ENCODE measurements at regions not wholly inside any gene's neighbourhood (a gene's known extent, or its start where the extent isn't known, plus 50 kb on each side); places are given as distances from the start of the nearest gene placed in this dataset.

- POLR2A ChIA-PET (ENCODE audit: unreplicated experiment), result no interaction called here
- 100% methylated on average over 1 of the region's 10 CpGs; no CpG with 5 or more reads in 1 of the 2 experiments for WGBS, 2 experiments (ENCODE audit: extremely low coverage in 2 of 2, insufficient read length in 1 of 2)
- Histone ChIP-seq H4K20me1 (ENCODE audit: insufficient read depth, low read length) (no peaks in the 10 kb centered on the region), H3K9ac (ENCODE audit: low read depth, low read length) (no peak overlapping the region), H2BK5ac (ENCODE audit: low read depth, low read length, poor library complexity, severe bottlenecking) (no peak overlapping the region), H3K4me1 (ENCODE audit: control insufficient read depth, insufficient read depth, low read length) (no peaks in the 10 kb centered on the region), H3K27me3 (ENCODE audit: control insufficient read depth, insufficient read depth, low read length) (peaks cover 2% of the 10 kb centered on the region), H2AK5ac (ENCODE audit: low read depth, low read length) (no peak overlapping the region), H3K79me1 (ENCODE audit: low read depth in 1 of 2, low read length in 2 of 2) (no peaks in the 10 kb centered on the region), H2AK9ac (replicated peaks; ENCODE audit: low read depth, low read length, poor library complexity) (no peak overlapping the region), H4K8ac (ENCODE audit: low read depth in 2 of 2, low read length in 2 of 2) (no peak overlapping the region), H3K9me1 (ENCODE audit: insufficient read depth, low read length) (no peaks in the 10 kb centered on the region), H3K27ac (ENCODE audit: insufficient read depth, low read length) (no peak overlapping the region), H3K14ac (replicated peaks; ENCODE audit: low read depth, low read length) (no peak overlapping the region), H3K9me3 (ENCODE audit: control insufficient read depth, insufficient read depth, low read length) (no peaks in the 10 kb centered on the region), H2BK20ac (ENCODE audit: low read depth, low read length) (no peak overlapping the region), H3K4me2 (ENCODE audit: low read depth, low read length) (no peak overlapping the region), H2BK120ac (ENCODE audit: low read depth, low read length) (no peak overlapping the region), H3K56ac (ENCODE audit: extremely low read depth, insufficient read depth, low read length) (no peak overlapping the region), H3K4me3 (ENCODE audit: insufficient read depth, low read depth, low read length) (no peak overlapping the region), H3K4ac (ENCODE audit: low read depth, low read length) (no peak overlapping the region), H3K18ac (ENCODE audit: low read depth, low read length) (no peak overlapping the region), H4K5ac (ENCODE audit: low read depth, low read length) (no peak overlapping the region), H2BK15ac (ENCODE audit: low read depth, low read length) (no peak overlapping the region), H4K91ac (ENCODE audit: insufficient read depth, low read depth, low read length) (no peak overlapping the region), H3K36me3 (ENCODE audit: control insufficient read depth, insufficient read depth, low read length) (no peaks in the 10 kb centered on the region), H3K23ac (ENCODE audit: low read depth, low read length) (no peak overlapping the region), H2AFZ (replicated peaks; ENCODE audit: low read length, poor library complexity) (no peak overlapping the region)
- CTCF ChIA-PET, result interaction anchor here (1.3 kb wide), 1 partner anchor 17 kb away, joined by 3 read pairs; no protein-coding TSS in a partner anchor
- in situ Hi-C loops (cut with MboI; ENCODE audit: low sequenced_read_pairs) (no loop called here), intact Hi-C loops (cut with micrococcal nuclease) (no loop called here), dilution Hi-C loops (cut with HindIII; ENCODE audit: low sequenced_read_pairs, unreplicated experiment) (no loop called here)
- BruUV-seq (replicated peaks), result no TSS peak
- DNase-seq (no peak), ATAC-seq (ENCODE audit: low read depth) (no peak)
- TF ChIP-seq MAFK (IDR thresholded peaks at IDR 0.05; ENCODE audit: low read depth, low read length), result no peak
- no peak for TF ChIP-seq FOS (IDR thresholded peaks at IDR 0.05; ENCODE audit: low read depth, low read length)
- no peak for TF ChIP-seq BHLHE40 (IDR thresholded peaks at IDR 0.05; ENCODE audit: low read depth, low read length)
- no peak for TF ChIP-seq CTCF (conservative IDR thresholded peaks at IDR 0.05; ENCODE audit: low read depth, low read length)
- TF ChIP-seq, protein P1, sequence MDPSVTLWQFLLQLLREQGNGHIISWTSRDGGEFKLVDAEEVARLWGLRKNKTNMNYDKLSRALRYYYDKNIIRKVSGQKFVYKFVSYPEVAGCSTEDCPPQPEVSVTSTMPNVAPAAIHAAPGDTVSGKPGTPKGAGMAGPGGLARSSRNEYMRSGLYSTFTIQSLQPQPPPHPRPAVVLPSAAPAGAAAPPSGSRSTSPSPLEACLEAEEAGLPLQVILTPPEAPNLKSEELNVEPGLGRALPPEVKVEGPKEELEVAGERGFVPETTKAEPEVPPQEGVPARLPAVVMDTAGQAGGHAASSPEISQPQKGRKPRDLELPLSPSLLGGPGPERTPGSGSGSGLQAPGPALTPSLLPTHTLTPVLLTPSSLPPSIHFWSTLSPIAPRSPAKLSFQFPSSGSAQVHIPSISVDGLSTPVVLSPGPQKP (IDR thresholded peaks at IDR 0.05; ENCODE audit: borderline replicate concordance, low read depth, low read length), result no peak
- TF ChIP-seq, protein P2, sequence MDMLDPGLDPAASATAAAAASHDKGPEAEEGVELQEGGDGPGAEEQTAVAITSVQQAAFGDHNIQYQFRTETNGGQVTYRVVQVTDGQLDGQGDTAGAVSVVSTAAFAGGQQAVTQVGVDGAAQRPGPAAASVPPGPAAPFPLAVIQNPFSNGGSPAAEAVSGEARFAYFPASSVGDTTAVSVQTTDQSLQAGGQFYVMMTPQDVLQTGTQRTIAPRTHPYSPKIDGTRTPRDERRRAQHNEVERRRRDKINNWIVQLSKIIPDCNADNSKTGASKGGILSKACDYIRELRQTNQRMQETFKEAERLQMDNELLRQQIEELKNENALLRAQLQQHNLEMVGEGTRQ (IDR thresholded peaks at IDR 0.05; ENCODE audit: low read depth, low read length), result no peak
- no peak for TF ChIP-seq CHD1 (IDR thresholded peaks at IDR 0.05; ENCODE audit: low read depth, low read length)
- TF ChIP-seq RFX5 (IDR thresholded peaks at IDR 0.05; ENCODE audit: low read depth, low read length), result no peak
- no peak for TF ChIP-seq CEBPB (IDR thresholded peaks at IDR 0.05; ENCODE audit: low read depth, low read length)
- TF ChIP-seq MXI1 (IDR thresholded peaks at IDR 0.05; ENCODE audit: borderline replicate concordance, low read depth, low read length), result no peak
These were observed 464.1 kb downstream of the KLF5 start for GRCh38 chr13:73522937-73523336.
